ENCODE measurements at regions not wholly inside any gene's neighbourhood (a gene's known extent, or its start where the extent isn't known, plus 50 kb on each side); places are given as distances from the start of the nearest gene placed in this dataset.

DNA sequence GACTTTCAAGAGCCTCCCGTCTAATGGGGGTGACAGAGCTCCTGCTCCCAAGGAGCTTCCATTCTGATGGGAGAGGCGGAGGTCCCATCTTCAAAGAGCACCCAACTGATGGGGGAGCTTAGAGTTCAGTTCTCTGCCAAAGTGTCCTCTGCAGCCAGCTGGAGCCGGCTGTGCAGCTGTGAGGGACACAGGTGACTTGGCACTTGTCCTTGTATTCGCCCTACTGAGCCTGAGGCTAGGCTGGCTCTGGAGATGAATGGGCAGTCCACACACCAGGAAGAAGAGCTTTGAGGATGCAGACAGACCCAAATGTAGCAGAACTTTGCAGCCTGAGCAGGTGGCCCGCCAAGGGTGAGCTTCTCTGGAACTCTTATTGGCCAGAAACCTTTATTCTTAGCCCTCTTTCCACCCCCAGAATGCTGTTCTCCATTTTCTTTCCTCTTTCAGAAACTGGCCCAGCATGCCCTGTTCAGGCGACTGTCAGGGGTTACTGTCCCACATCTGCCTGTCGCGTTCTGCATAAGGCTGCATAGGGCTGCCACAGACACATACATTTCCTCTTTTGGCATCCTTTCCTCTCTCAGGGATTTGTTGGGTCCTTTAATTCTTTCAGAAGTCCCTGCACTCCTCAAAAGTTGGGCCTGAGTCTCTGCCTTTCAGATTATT, 108.7 kb upstream of the LRFN2 start:
- Histone ChIP-seq H3K27ac (no peak overlapping the region), H3K36me3 (replicated peaks) (no peaks in the 10 kb centered on the region), H3K27me3 (replicated peaks) (no peaks in the 10 kb centered on the region), H3K4me3 (ENCODE audit: low read depth, low read length) (no peak overlapping the region)
- no peak for DNase-seq
- in situ Hi-C loops (cut with HindIII; ENCODE audit: low pct_ligation_motif_present, low sequenced_read_pairs), result no loop called here
- TF ChIP-seq, protein P1, sequence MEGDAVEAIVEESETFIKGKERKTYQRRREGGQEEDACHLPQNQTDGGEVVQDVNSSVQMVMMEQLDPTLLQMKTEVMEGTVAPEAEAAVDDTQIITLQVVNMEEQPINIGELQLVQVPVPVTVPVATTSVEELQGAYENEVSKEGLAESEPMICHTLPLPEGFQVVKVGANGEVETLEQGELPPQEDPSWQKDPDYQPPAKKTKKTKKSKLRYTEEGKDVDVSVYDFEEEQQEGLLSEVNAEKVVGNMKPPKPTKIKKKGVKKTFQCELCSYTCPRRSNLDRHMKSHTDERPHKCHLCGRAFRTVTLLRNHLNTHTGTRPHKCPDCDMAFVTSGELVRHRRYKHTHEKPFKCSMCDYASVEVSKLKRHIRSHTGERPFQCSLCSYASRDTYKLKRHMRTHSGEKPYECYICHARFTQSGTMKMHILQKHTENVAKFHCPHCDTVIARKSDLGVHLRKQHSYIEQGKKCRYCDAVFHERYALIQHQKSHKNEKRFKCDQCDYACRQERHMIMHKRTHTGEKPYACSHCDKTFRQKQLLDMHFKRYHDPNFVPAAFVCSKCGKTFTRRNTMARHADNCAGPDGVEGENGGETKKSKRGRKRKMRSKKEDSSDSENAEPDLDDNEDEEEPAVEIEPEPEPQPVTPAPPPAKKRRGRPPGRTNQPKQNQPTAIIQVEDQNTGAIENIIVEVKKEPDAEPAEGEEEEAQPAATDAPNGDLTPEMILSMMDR (IDR thresholded peaks at IDR 0.05; ENCODE audit: low read depth, low read length, missing control alignments), result no peak

DNA sequence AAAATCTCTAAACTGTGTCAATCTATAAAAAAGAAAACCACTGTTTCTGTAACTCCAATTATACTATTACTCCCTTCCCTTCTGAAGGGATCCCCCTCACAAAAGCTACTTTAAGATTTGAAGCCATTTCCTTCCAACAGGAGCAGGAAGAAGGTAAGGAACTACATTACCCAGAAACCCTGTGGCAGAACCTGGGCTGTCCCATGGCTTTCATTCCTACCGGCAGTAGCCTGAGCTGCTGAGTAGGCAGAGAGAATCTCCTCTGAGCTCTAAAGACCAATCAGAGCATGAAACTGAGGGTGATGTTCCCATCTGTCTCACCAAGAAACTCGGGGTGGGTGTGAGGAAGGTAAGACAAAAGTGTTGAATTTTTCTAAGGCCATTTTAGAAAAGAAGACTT, 108.0 kb upstream of the LRFN2 start:
- Histone ChIP-seq H3K4me3 (ENCODE audit: low read depth, low read length) (no peak overlapping the region), H3K36me3 (replicated peaks) (no peaks in the 10 kb centered on the region), H3K27me3 (replicated peaks) (no peaks in the 10 kb centered on the region), H3K27ac (no peak overlapping the region)
- no peak for DNase-seq
- TF ChIP-seq, protein P1 (IDR thresholded peaks at IDR 0.05; ENCODE audit: low read depth, low read length, missing control alignments), result no peak
- in situ Hi-C loops (cut with HindIII; ENCODE audit: low pct_ligation_motif_present, low sequenced_read_pairs), result no loop called here

DNA sequence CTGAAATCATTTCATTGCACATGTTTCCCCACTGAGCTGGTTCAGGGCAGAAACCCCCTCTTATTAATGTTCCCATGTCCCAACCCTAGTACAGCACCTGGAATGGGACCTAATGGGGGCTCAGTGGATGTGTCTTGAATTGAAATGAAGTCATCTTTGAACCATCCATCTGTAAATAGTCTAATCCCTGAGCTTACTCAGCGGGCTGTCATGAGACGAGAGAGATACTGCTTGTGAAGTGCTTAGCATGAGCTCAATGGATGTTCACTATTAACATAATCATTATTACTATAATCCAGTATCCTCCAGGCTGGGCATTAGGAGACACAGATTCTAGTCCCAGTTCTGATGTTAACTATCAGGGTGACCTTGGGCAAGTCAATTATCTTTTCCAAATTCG, 106.6 kb upstream of the LRFN2 start:
- no peak overlapping the region for H3K4me3 ChIP-seq (ENCODE audit: low read depth, low read length)
- DNase-seq, result no peak
- TF ChIP-seq, protein P1 (IDR thresholded peaks at IDR 0.05; ENCODE audit: low read depth, low read length, missing control alignments), result no peak
- H3K27me3 ChIP-seq (replicated peaks), result no peaks in the 10 kb centered on the region
- no peak overlapping the region for H3K27ac ChIP-seq
- H3K36me3 ChIP-seq (replicated peaks), result no peaks in the 10 kb centered on the region
- in situ Hi-C loops (cut with HindIII; ENCODE audit: low pct_ligation_motif_present, low sequenced_read_pairs), result no loop called here

DNA sequence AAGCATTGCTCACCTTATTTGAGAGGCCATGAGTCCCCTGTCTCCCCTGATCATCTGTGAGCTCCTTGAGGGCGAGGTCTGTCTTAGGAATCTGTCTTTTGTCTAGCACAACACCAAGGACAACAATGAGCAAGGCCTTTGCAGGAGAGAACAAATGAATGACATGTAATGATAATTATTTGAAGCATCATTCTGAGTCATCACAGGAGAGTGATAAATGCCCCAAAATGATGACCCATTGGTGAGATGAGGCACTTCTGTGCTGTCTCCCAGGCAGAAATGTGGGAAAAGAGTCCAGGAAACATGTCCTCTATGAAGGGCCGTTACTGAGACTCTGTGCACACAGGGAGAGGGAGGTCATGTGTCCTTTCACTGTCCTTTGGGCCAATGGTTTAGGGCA, 105.2 kb upstream of the LRFN2 start:
- Histone ChIP-seq H3K27me3 (replicated peaks) (no peaks in the 10 kb centered on the region), H3K36me3 (replicated peaks) (no peaks in the 10 kb centered on the region), H3K4me3 (ENCODE audit: low read depth, low read length) (no peak overlapping the region), H3K27ac (no peak overlapping the region)
- in situ Hi-C loops (cut with HindIII; ENCODE audit: low pct_ligation_motif_present, low sequenced_read_pairs), result no loop called here
- DNase-seq, result no peak
- TF ChIP-seq, protein P1 (IDR thresholded peaks at IDR 0.05; ENCODE audit: low read depth, low read length, missing control alignments), result no peak

DNA sequence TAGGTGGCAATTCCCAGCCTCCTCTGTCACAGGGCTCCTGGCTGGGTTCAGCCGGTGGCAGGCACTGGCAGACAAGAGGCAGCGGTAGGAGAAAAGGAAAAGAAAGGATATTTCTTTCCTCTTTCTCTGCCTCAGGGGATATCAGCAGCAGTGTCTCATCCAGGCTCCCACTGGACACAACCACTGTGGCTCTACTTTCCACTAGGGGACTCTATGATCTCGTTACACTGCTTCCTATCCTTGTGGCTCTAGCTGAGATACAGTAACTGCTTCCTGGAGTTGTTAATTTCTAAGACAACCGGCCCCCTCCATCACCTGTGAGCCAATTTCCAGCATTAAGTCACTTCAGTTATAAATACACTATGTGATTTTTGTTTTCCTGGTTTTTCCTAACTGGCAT, 102.0 kb upstream of the LRFN2 start:
- DNase-seq, result no peak
- no peaks in the 10 kb centered on the region for H3K36me3 ChIP-seq (replicated peaks)
- H3K4me3 ChIP-seq (ENCODE audit: low read depth, low read length), result no peak overlapping the region
- TF ChIP-seq, protein P1 (IDR thresholded peaks at IDR 0.05; ENCODE audit: low read depth, low read length, missing control alignments), result no peak
- H3K27ac ChIP-seq, result no peak overlapping the region
- no peaks in the 10 kb centered on the region for H3K27me3 ChIP-seq (replicated peaks)
- in situ Hi-C loops (cut with HindIII; ENCODE audit: low pct_ligation_motif_present, low sequenced_read_pairs), result no loop called here

DNA sequence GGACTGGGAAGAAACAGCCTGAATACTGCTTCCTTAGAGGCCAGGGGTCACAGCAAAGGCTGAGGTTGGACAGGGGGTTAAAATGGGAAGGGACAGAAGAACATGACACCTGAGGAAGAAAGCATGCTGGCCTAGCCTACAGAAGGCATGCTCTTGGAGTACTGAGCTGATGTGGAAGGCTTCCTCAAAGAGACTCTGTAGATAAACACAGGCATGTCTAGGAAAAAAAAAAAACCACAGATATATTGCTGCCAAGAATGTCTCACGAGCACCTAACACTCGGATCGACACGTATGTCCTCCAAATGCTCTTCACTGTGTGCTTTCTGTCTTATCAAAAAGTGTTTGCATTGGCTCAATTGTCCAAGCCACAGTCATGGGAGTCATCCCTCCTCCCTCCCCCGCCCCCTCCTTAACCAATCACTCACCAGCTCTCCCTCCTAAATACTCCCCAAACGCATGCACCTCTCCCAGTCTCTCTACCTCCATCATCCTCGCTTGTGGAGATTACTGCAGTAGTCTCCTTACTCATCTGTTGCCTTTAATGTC, 101.1 kb upstream of the LRFN2 start:
- no peak overlapping the region for H3K27ac ChIP-seq
- no peaks in the 10 kb centered on the region for H3K36me3 ChIP-seq (replicated peaks)
- TF ChIP-seq, protein P1 (IDR thresholded peaks at IDR 0.05; ENCODE audit: low read depth, low read length, missing control alignments), result no peak
- in situ Hi-C loops (cut with HindIII; ENCODE audit: low pct_ligation_motif_present, low sequenced_read_pairs), result no loop called here
- no peak for DNase-seq
- H3K27me3 ChIP-seq (replicated peaks), result no peaks in the 10 kb centered on the region
- no peak overlapping the region for H3K4me3 ChIP-seq (ENCODE audit: low read depth, low read length)

Measured in brain microvascular endothelial cell (primary cell).